RCC 7860 (cell line): ENCODE measurements at regions not wholly inside any gene's neighbourhood (a gene's known extent, or its start where the extent isn't known, plus 50 kb on each side); places are given as distances from the start of the nearest gene placed in this dataset.

Experiments used
- DNase-seq: peaks from one replicate; pipeline ENCODE4 v3.0.0-alpha.2; 2015; ENCODE audit warnings: low spot score
- FAIRE-seq: peaks from 2 replicates; lab custom pipeline; 2012; peaks lifted over from hg19 to GRCh38; lab: Jason Lieb, UNC

DNA sequence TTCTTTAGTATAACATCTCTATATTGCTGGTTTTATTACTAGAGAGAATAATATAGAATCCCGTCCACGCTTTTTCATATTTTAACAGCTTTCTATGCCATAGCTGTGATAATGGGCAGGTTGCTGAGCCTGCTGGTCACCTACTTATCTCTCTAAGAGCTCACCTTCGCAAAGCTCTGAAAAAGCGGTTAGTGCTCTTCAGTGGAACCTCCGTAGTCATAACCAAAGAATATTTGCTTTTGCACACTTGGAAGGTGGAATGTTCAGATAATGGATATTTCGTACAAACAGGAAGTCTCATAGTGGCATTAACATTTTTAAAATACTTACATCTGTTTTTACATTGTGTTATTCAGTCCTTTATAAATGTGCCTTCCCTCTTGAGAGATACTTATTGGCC, 388.9 kb upstream of the ANO3 start:
- no peak for FAIRE-seq
- no peak for DNase-seq

DNA sequence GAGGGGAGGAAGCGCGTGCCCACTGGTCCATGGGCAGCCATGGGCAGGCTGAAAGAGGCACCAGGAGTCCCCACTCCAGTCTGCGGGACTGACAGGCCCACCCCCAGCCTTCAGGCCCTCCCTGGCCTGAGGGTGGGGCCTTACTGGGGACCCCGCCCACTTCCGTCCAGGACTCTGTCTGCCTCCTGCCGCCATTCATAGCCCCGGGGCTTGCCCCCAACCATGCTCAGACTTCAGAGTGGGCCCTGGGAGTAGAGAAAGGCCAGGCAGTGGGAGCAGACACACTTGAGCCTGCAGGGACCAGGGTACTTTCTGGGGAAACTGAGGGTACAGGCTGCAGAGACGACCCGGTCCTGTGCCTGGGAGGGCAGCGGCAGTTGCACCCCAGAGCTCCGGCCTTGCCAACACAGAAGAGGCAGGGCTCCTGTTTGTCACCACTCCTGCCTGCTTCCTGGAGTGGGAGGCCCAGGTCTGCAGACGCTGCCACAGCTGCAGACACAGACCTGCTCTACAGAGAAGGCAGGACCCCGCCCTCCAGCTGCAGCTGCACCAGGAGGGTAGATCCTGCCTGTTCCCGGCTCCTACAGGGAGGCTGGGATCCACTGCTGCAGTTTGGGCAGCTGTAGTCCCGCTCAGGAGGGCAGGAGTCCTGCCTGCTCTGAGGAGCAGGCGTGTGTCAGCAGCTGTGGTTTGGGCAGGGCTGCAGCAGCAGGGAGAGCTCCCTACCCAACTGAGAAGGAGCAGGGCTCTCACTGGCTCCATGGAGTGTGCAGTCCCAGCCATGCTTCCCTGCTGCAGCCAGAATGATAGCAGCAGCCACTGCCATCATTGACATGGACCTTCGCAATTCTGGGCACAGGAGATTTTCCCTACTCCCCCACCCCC, 387.9 kb upstream of the ANO3 start:
- FAIRE-seq (no peak), DNase-seq (no peak)

DNA sequence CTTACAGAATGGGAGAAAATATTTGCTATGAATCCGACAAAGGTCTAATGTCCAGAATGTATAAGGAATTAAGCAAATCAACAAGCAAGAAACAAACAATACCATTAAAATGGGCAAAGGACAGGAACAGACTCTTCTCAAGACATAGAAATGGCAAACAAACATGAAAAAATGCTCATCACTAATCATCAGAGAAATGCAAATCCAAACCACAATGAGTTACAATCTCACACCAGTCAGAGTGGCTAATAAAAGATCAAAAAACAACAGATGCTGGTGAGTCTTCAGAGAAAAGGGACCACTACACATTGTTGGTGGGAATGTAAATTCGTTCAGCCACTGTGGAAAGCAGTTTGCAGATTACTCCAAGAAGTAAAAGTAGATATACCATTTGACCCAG, 382.0 kb upstream of the ANO3 start:
- DNase-seq, result no peak
- no peak for FAIRE-seq

DNA sequence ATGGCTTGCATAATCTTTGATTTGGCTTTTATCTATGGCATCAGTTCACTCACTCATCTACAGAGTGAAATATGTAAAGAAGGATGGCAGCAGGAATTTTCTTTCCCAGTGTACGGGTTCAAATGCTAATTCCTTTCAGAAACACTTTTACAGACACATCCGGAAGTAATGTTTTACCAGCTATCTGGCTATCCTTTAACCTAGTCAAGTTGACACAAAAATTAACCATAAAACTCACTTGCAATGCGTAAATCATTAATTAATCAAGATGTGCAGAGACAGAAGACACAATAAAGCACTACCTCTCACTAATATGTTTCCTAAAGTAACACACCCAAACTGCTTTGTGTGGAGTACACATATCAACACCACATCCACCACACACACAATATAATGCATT, 378.9 kb upstream of the ANO3 start:
- DNase-seq, result no peak

DNA sequence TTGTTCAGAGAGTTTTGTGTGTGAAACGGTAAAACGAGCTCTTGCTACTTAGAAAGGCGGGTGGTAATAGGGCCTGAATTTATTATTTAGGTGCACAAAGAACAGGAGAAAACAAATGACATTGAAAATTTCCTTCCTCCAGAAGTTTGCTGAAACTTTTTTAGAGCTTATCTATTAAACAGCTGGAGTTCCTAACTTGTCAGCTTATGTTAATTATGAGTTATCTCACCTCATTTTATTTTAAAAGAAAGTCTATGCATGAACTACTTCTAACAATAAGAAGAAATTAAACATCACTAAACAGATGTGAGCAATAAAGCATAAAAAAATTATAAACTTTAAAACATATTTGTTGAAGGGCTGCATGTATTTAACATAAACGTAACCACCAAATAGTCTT, 373.9 kb upstream of the ANO3 start:
- FAIRE-seq, result no peak
- no peak for DNase-seq

More for the DNA sequence above, 378.9 kb upstream of the ANO3 start:
- no peak for FAIRE-seq

DNA sequence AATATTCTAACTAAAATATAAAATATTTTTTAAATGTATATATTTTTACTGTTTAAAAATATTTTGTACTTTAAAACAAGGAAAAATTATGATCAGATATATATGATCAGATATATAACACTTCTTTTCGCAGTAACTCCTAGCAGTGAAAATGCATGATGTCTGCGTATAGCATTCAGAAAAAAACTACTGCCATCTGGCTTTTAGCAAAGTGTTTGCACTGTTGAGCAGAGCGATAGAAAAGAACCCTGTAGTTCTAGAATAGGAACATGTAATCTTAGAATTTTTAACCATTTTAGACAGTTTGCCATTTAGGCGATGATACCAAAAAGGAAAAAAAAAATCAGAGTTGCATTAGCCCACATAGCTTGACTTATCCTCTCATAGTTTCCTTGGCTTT, 370.4 kb upstream of the ANO3 start:
- no peak for FAIRE-seq
- no peak for DNase-seq

DNA sequence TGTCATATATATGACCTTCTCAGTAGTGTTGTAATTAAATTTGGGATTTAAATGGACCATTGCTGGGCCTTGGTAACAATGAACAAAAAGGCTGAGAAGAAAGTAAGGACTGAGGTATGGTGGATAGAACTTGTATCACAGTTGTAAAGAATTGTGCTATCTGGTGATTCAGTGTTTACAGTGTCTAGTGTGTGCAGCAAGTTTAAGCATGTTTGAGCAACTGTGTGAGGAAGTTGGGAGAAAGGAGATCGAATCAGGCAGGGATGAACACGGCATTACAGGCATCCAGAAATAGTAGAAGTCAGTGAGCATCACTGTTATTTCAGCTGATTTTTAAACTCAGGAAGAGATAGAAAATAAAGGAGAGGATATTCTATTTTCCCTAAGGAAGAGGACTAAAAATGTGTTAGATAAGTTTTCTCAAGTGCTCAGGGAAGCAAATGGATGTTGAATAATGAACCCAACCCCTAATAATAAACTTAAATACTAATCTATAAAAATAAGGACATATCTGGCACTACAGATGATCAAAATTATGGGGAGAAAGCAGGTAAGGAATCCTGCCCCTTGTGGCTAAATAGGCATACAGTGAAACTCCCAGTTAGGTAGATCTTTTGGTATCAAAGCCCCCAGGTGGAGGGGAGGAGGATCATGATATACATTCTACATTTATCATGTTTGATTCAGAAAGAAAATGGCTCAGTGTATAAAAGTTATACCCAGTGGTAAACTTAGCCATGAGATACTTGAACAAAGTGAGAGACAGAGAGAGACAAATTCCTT, 361.0 kb upstream of the ANO3 start:
- FAIRE-seq, result no peak
- DNase-seq, result no peak

DNA sequence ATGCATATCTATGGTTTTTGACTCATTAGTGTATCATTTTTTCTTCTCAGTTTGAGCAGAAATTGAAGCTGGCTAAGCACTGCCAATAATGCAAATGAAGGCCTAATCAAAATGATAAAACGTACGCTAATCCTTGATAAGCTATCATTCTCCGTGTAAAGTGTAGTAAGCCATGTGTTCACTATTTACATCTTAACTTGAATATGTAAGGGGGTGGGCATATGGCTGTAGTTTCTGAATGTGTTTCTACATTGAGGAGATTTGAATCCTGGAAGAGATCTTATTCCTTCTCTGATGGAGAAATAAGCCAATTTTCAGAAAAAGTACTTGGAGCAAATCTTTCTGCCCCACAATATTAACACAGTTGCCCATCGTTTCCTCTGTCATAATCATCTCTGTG, 351.8 kb upstream of the ANO3 start:
- FAIRE-seq, result no peak
- no peak for DNase-seq

DNA sequence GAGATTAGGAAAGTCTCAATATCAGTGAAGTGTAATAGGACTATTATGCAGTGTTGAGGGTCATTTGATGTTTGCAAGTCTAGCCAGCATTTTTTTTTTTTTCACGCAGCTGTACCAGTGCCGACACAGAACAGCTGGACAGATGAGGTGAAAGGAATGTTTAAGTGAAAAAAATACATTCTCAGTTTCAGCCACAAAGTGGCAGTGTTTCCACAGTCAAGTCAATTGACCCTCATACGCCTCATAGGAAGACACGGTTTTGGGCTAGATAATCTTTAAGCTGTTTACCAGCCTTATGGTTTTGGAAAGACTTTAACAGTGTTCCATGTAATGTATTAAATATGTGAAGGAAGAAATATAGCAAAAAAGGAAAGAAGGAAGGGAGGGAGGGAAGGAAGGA, 349.9 kb upstream of the ANO3 start:
- no peak for DNase-seq
- FAIRE-seq, result no peak

DNA sequence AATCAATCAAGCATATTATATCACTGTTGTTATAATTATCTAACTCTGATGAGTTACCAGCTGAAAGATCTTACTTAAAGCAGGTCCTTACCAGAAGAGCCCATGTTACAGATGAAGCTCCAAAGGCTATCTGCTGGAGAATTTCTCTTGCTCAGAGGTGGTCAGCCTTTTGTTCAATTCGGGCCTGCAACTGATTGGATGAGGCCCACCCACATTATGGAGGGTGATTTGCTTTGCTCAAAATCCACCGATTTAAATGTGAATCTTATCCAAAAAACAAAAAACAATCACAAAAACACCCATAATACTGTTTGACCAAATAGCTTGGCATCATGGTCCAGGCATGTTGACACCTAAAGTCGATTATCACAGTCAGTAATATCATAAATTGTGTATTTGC, 348.6 kb upstream of the ANO3 start:
- DNase-seq, result no peak
- FAIRE-seq, result no peak

DNA sequence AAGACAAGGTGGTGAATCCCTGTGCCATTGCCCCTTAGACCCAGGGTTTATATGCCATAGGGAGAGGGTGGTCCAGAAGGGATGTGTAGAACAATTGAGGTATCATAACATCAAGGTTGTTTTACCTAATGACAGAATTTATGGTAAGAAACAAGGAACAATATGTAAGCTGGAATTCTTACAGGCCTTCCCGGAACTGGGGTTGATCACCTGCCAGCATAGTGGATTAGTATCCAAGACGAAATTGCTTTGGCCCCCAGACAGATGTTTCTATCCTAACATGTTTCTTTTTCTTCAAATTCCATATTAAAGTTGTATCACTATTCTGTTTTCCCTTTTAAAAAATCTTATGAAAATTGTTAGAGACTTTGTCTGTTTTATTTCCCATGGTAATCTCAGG, 343.8 kb upstream of the ANO3 start:
- FAIRE-seq, result no peak
- DNase-seq, result no peak

DNA sequence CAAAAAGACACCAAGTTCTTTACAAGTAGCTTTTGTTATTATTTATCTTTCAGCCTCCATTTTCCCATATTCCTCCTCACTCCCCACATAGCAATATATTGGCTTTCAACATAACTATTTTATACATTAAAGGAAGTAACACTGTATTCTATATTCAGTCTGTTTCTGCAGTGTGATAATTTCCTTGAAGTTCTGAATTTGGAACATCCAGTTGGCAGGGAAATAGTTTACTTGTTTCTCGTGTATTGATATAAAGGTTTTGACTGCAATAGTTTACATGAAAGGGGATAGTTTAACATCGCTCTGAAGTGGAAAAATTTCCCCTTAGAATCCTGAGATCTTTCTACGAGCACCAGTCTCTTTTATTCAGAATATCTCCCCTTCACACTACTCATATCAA, 341.5 kb upstream of the ANO3 start:
- DNase-seq, result no peak
- no peak for FAIRE-seq

DNA sequence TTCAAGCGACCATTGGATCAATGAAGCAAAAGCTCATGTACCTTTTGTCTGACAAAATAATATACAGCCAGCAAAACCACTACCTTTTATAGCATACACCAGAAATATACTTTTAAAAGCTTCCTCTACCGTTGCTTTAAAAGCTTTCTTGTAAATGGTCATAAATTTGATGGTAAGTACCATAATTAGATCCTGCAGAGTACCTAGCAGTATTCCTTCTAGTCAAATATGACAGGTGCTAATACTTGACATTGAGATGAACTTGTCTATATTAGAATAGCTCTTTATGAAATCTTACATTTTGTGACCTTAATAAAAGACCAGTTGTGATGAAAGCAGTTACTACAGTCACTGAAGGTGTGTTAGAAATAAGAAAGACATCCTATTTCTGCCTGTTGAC, 340.5 kb upstream of the ANO3 start:
- no peak for FAIRE-seq
- no peak for DNase-seq

DNA sequence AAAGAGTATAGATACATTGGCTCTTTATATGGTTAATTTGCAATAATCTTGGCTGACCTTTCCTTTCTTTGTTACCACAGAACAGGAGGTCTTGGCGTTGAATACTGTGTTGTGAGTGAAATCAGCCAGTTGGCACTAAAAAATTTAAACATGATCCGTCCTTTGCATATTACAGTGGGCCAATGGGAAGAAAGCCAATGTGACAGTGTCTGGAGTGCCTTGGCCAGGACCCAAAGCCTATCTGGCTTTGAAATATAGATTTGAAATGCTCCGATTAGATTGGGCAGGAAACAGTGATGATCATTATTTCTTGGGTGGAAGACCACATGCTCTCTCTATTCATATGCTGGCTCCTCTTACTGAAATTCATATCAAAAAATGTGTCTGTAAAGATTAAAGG, 339.6 kb upstream of the ANO3 start:
- FAIRE-seq, result no peak
- DNase-seq, result no peak

DNA sequence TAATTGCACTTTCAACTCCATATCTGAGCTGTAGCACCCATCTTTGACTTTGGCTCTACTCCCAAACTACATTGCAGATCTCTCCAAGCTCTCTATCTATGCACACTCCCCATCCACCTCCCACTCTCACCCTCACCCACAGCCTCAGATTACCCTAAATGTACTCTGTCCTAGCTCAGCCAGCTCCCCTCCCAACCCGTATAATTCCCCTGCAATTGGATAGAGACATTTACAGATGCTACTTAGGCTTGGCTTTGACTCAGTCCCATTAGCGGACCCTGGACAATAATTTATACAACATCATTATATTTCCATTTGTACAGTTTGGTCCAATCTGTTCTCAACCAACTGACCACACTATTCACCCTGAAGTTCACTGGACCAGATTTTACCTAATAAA, 338.9 kb upstream of the ANO3 start:
- no peak for DNase-seq
- no peak for FAIRE-seq

DNA sequence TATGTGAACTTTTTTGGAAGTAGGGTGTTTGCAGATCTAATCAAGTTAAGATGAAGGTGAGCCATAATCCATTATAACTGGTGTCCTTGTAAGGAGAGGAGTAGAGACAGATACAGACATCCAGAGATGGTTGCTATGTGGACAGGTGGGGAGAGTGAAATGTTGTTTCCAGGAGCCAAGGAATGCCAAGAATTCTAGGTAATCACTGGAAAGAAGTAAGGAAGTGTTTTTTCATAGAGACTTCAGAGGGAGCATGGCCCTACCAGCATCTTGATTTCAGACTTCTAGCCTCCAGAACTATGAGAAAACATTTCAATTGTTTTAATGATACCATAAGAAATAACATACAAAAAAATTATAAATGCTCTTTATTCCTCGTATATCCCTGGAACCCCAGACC, 320.5 kb upstream of the ANO3 start:
- FAIRE-seq (no peak), DNase-seq (no peak)

DNA sequence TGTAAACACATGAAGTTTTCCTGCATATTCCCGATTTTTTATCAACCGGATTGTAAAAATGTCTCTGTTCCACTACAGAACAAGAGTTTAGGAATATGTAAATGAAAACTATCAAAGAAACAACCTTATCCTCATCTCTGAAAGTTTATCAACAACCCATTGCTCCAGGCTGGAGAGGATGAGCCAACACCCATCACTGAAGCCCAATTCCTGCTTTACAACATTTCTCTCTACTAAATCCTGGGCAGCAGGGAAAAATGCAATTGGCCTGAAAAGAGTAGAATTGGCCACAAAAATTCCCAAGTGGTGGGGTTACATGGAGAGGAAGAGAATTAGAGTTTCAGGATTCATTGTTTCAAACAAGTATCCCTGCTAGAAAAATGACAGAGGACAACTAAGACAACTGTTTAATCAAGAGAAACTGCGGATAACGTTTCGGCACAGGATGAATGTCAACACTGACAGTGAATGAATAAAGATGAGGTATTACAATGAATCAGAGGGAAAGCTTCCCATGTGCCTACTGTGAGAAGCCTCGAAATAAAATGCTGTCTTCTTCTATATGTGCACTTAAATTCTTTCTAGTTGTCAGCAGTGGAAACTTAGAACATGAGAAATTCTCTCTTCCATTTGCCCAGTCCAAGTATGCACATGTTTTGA, 317.3 kb upstream of the ANO3 start:
- FAIRE-seq (no peak), DNase-seq (no peak)

DNA sequence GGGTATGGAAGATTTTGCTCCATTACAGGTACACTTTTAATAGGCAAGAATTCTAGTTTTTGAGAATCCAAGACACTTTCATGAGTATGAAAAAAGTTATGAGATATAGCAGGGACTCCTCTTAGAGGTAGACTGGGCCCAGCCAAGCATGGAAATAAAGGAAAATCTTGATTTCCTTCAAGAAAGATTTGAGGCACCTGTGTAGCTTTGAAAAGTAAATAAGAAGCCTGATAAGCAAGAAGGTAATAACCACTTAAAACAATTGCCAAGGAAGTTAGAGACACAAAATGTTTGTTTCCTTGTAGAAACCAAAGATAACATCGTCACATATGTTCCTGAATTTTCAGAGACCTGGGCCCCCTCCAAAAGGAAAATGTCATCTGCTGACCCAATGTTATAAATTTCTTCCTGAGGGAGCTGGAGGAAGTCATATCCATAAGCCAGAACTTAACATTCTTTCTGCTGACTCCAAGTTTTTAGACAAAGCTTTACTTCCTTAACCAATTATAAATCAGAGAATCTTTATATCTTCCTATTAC, 314.5 kb upstream of the ANO3 start:
- FAIRE-seq, result no peak
- DNase-seq, result no peak

DNA sequence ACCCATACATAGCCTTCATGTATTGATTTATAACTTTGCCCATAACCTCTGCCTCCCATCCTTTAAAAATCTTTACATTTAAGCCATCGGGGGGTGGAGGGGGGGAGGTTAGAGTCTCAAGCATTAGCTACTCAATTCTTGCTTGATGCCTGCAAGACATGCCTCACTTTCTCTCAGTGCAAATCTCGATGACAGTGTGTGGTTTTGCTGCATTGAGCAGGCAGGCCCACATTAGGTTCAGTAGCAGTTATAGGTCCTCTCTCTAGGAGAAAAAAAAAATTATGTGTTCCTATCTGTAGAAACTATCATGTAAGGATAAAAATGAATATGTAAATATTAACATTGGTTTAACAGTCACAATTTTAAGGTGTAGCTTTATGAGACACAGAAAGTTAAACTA, 314.0 kb upstream of the ANO3 start:
- FAIRE-seq (no peak), DNase-seq (no peak)

DNA sequence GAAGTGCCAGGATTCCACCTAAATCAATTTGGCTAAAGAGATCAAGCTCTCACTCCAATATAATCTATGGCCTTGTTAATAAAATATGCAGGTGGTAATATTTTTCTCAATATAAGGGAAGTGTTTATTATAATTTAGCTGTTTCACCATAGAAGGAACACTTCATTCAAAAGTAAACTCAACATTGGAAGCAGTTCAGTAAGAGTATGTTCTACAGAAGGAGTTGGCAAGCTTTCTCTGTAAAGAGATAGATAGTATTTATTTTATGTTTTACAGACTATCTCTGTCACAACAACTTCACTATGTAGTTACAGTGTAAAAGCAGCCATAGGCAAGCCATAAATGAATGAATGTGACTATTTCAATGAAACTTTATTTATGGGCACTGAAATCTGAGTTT, 313.6 kb upstream of the ANO3 start:
- no peak for FAIRE-seq
- no peak for DNase-seq

DNA sequence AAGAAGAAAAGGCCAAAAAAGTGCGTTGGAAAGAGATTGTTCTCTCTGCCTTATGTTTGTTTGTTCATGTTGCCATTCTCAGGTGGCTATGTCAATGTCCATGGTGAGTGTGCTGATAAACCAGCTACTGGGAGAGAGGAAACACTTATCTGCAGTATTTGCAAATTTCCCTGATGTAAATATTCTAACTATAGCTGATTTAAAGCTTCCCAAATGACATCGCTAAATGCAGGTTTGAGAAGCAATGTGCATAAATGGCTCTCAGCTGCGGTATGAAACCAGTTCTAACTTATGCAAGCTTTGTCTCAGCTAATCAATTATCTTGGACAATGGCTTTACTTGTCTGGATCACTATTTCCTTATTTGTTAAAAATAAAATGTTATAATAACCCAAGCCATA, 312.5 kb upstream of the ANO3 start:
- DNase-seq, result no peak
- FAIRE-seq, result no peak

DNA sequence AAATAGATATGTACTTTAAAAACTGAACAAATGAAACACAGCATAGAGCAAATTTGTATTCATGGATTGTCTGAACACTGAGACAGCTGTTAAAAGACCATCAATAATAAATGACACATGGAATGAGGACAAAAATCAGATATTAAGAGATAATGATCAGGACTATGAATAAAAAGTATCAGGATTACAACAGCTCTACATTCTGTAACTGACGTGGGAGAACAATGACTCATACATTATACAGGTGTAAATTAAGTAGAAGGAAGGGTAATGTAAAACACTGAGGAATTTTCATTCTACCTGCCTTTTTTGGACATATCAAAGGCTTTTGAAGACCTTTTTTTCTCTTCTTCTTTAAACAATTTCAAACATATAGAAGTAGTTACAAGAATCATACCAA, 310.9 kb upstream of the ANO3 start:
- FAIRE-seq (no peak), DNase-seq (no peak)
